ENCODE measurements at regions not wholly inside any gene's neighbourhood (a gene's known extent, or its start where the extent isn't known, plus 50 kb on each side); places are given as distances from the start of the nearest gene placed in this dataset.

GRCh38 chr5:168064457-168064856 is 227.0 kb upstream of the WWC1 start:
- POLR2A ChIA-PET: no interaction called here
- no peaks in the 10 kb centered on the region for H3K79me2 ChIP-seq (ENCODE audit: insufficient read depth, low read depth, low read length)
- no TSS peak for BruUV-seq (replicated peaks)

GRCh38 chr5:168064933-168065622 is 226.4 kb upstream of the WWC1 start:
- intact Hi-C loops (cut with micrococcal nuclease; ENCODE audit: unreplicated experiment): no loop called here
- no peak for TF ChIP-seq EZH2phosphoT487 (IDR thresholded peaks at IDR 0.05; ENCODE audit: borderline replicate concordance, low read depth, low read length)
- TF ChIP-seq CTCF (conservative IDR thresholded peaks at IDR 0.05; ENCODE audit: low read length): no peak
- Histone ChIP-seq H3K9me3 (ENCODE audit: low read length) (no peaks in the 10 kb centered on the region), H3K4me3 (ENCODE audit: low read depth, low read length, poor library complexity, severe bottlenecking) (no peak overlapping the region), H3K27ac (ENCODE audit: low read depth, low read length, poor library complexity, severe bottlenecking) (no peak overlapping the region), H4K20me1 (ENCODE audit: insufficient read depth, low read length) (no peaks in the 10 kb centered on the region), H3K36me3 (ENCODE audit: insufficient read depth, low read length) (no peaks in the 10 kb centered on the region), H2AFZ (ENCODE audit: low read length) (no peak overlapping the region), H3K4me1 (ENCODE audit: insufficient read depth, low read length, poor library complexity, severe bottlenecking) (no peaks in the 10 kb centered on the region), H3K79me2 (ENCODE audit: insufficient read depth, low read depth, low read length) (no peaks in the 10 kb centered on the region), H3K9me2 (ENCODE audit: insufficient read depth, low read length) (no peaks in the 10 kb centered on the region), H3K4me2 (ENCODE audit: low read length) (no peak overlapping the region)
- DNase-seq (ENCODE audit: low spot score): no peak
- CTCF ChIA-PET (ENCODE audit: unreplicated experiment): no interaction called here
- no TSS peak for BruUV-seq (replicated peaks)
- POLR2A ChIA-PET: interaction anchor here (1.2 kb wide), 1 partner anchor 27 kb away, joined by 3 read pairs; no protein-coding TSS in a partner anchor

More at GRCh38 chr5:168064457-168064856, 227.0 kb upstream of the WWC1 start:
- H3K9me2 ChIP-seq (ENCODE audit: insufficient read depth, low read length): no peaks in the 10 kb centered on the region
- intact Hi-C loops (cut with micrococcal nuclease; ENCODE audit: unreplicated experiment): no loop called here
- TF ChIP-seq EZH2phosphoT487 (IDR thresholded peaks at IDR 0.05; ENCODE audit: borderline replicate concordance, low read depth, low read length) (no peak), CTCF (conservative IDR thresholded peaks at IDR 0.05; ENCODE audit: low read length) (no peak)
- DNase-seq (ENCODE audit: low spot score): no peak
- H3K27ac ChIP-seq (ENCODE audit: low read depth, low read length, poor library complexity, severe bottlenecking): no peak overlapping the region
- no peak overlapping the region for H3K4me2 ChIP-seq (ENCODE audit: low read length)
- no peak overlapping the region for H2AFZ ChIP-seq (ENCODE audit: low read length)
- H3K36me3 ChIP-seq (ENCODE audit: insufficient read depth, low read length): no peaks in the 10 kb centered on the region
- CTCF ChIA-PET (ENCODE audit: unreplicated experiment): no interaction called here
- no peak overlapping the region for H3K4me3 ChIP-seq (ENCODE audit: low read depth, low read length, poor library complexity, severe bottlenecking)
- no peaks in the 10 kb centered on the region for H4K20me1 ChIP-seq (ENCODE audit: insufficient read depth, low read length)
- H3K4me1 ChIP-seq (ENCODE audit: insufficient read depth, low read length, poor library complexity, severe bottlenecking): no peaks in the 10 kb centered on the region
- no peaks in the 10 kb centered on the region for H3K9me3 ChIP-seq (ENCODE audit: low read length)

- no peaks in the 10 kb centered on the region for H3K9me3 ChIP-seq (ENCODE audit: low read length)
- BruUV-seq (replicated peaks): no TSS peak
- CTCF ChIA-PET (ENCODE audit: unreplicated experiment): no interaction called here
- POLR2A ChIA-PET: no interaction called here
- no peaks in the 10 kb centered on the region for H3K4me1 ChIP-seq (ENCODE audit: insufficient read depth, low read length, poor library complexity, severe bottlenecking)
- H3K79me2 ChIP-seq (ENCODE audit: insufficient read depth, low read depth, low read length): no peaks in the 10 kb centered on the region
- intact Hi-C loops (cut with micrococcal nuclease; ENCODE audit: unreplicated experiment): no loop called here
- no peak for DNase-seq (ENCODE audit: low spot score)
- no peaks in the 10 kb centered on the region for H3K9me2 ChIP-seq (ENCODE audit: insufficient read depth, low read length)
- H3K4me3 ChIP-seq (ENCODE audit: low read depth, low read length, poor library complexity, severe bottlenecking): no peak overlapping the region
- no peaks in the 10 kb centered on the region for H3K36me3 ChIP-seq (ENCODE audit: insufficient read depth, low read length)
- H4K20me1 ChIP-seq (ENCODE audit: insufficient read depth, low read length): no peaks in the 10 kb centered on the region
- H3K4me2 ChIP-seq (ENCODE audit: low read length): no peak overlapping the region
- no peak overlapping the region for H3K27ac ChIP-seq (ENCODE audit: low read depth, low read length, poor library complexity, severe bottlenecking)
- no peak for TF ChIP-seq EZH2phosphoT487 (IDR thresholded peaks at IDR 0.05; ENCODE audit: borderline replicate concordance, low read depth, low read length)
- no peak for TF ChIP-seq CTCF (conservative IDR thresholded peaks at IDR 0.05; ENCODE audit: low read length)
- H2AFZ ChIP-seq (ENCODE audit: low read length): no peak overlapping the region
Measured at GRCh38 chr5:168066536-168067208, 224.8 kb upstream of the WWC1 start.
